K562 (cell line): ENCODE measurements at regions not wholly inside any gene's neighbourhood (a gene's known extent, or its start where the extent isn't known, plus 50 kb on each side); places are given as distances from the start of the nearest gene placed in this dataset.

Source experiments
- ATAC-seq: fragments of 200-7000 bp; cut with Tn5 transposase; 3 replicates; pipeline ENCODE4 v1.9.1; 2020; ENCODE audit warnings: moderate library complexity
- BruUV-seq: library from RNA; stranded (reverse); fragments of 400-500 nt; replicated peaks from 2 replicates; lab custom pipeline; 2021; lab: Mats Ljungman, UMichigan
- CTCF ChIA-PET: fragments of 300-600 bp; formaldehyde crosslinking; extraction: SDS; loops from one replicate; lab custom pipeline; 2021; ENCODE audit warnings: low intra/inter-chr PET ratio; lab: Yijun Ruan, JAX
- POLR2A ChIA-PET: fragments of 300-600, 350-650 bp; sonication (Branson Sonifier 250); formaldehyde crosslinking; extraction: SDS; loops from one replicate; lab custom pipeline; 2021; ENCODE audit warnings: antibody characterized with exemption, inconsistent platforms; lab: Yijun Ruan, JAX
- DNase-seq, 4 experiments: peaks; one replicate each; pipeline versions ENCODE4 v3.0.0 to v3.0.0-alpha.2; 2011 to 2018; ENCODE audit warnings: low spot score in 3 of 4, mixed read lengths in 3 of 4; ENCODE audit errors: extremely low read depth in 1 of 4
- FAIRE-seq: peaks from 2 replicates; lab custom pipeline; 2011; peaks lifted over from hg19 to GRCh38; lab: Jason Lieb, UNC
- H2AFZ ChIP-seq: 2 replicates; pipeline ENCODE4 v1.6.0; 2011; ENCODE audit warnings: low read depth, low read length, control low read depth, inconsistent platforms
- H3K27ac ChIP-seq: fragments of 200-600 bp; 3 replicates; pipeline ENCODE4 v1.8.0; 2011; ENCODE audit warnings: low read depth, mild to moderate bottlenecking, control low read depth, inconsistent platforms, low read length, moderate library complexity, mixed read lengths; ENCODE audit errors: extremely low read depth
- H3K27me3 ChIP-seq, 2 experiments: fragments of 300-600 bp in 1 of 2; 2 replicates in 1 of 2; 3 replicates in 1 of 2; pipeline versions ENCODE4 v1.6.0 to v1.8.0; 2011; ENCODE audit warnings: inconsistent platforms in 2 of 2, low read length in 2 of 2, mild to moderate bottlenecking in 1 of 2, mixed read lengths in 1 of 2, moderate library complexity in 1 of 2; ENCODE audit not compliant: control insufficient read depth in 2 of 2, insufficient read depth in 2 of 2
- H3K36me3 ChIP-seq: fragments of 300-600 bp; 3 replicates; pipeline ENCODE4 v1.8.0; 2011; ENCODE audit warnings: mild to moderate bottlenecking, low read length, inconsistent platforms; ENCODE audit not compliant: control insufficient read depth, insufficient read depth
- H3K4me1 ChIP-seq, 2 experiments: fragments of 200-600 bp in 1 of 2; replicated peaks in 1 of 2; 2 replicates in 1 of 2; 3 replicates in 1 of 2; pipeline versions ENCODE4 v1.5.1 to v1.8.0; 2011; ENCODE audit warnings: inconsistent platforms in 2 of 2, low read length in 2 of 2, mild to moderate bottlenecking in 1 of 2, mixed read lengths in 1 of 2, moderate library complexity in 1 of 2; ENCODE audit not compliant: control insufficient read depth in 2 of 2, insufficient read depth in 2 of 2
- H3K4me2 ChIP-seq: 2 replicates; pipeline ENCODE4 v1.6.1; 2011; ENCODE audit warnings: low read length, control low read depth, inconsistent platforms, mixed read lengths; ENCODE audit not compliant: insufficient read depth
- H3K4me3 ChIP-seq: fragments of 200-600 bp; sonication (generic), shearing (Covaris generic); 2 replicates; pipeline ENCODE4 v1.5.1; 2016; ENCODE audit warnings: control low read depth, inconsistent platforms
- H3K79me2 ChIP-seq: fragments of 200-600 bp; 3 replicates; pipeline ENCODE4 v1.8.0; 2011; ENCODE audit warnings: low read length, inconsistent platforms; ENCODE audit not compliant: control insufficient read depth, insufficient read depth
- H3K9ac ChIP-seq, 2 experiments: 2 replicates each; pipeline versions ENCODE4 v1.6.0 to v1.6.1; 2011; ENCODE audit warnings: low read depth in 2 of 2, low read length in 2 of 2, control low read depth in 1 of 2, inconsistent platforms in 1 of 2, mild to moderate bottlenecking in 1 of 2, mixed read lengths in 1 of 2; ENCODE audit not compliant: insufficient read depth in 1 of 2
- H3K9me1 ChIP-seq: one replicate; pipeline ENCODE4 v1.6.0; 2011; ENCODE audit warnings: inconsistent platforms, mild to moderate bottlenecking, low read length, moderate library complexity; ENCODE audit not compliant: control insufficient read depth, insufficient read depth
- H3K9me3 ChIP-seq: replicated peaks from 2 replicates; pipeline ENCODE4 v1.5.1; 2011; ENCODE audit warnings: low read depth, low read length, inconsistent platforms; ENCODE audit not compliant: control insufficient read depth, insufficient read depth
- H4K20me1 ChIP-seq: replicated peaks from 2 replicates; pipeline ENCODE4 v1.6.1; 2011; ENCODE audit warnings: low read length, inconsistent platforms, mixed read lengths; ENCODE audit not compliant: control insufficient read depth, insufficient read depth
- CCAR2 ChIP-seq: fragments of 200-400 bp; formaldehyde crosslinking; IDR thresholded peaks from 2 replicates; pipeline ENCODE4 v1.6.1; 2017; ENCODE audit warnings: mild to moderate bottlenecking, low read depth, low read length
- CREBBP ChIP-seq: IDR thresholded peaks from one replicate; pipeline ENCODE4 v1.6.1; 2012; ENCODE audit warnings: low read depth, mild to moderate bottlenecking, control low read depth, inconsistent platforms, low read length
- EGR1 ChIP-seq: fragments of 450-650 bp; conservative IDR thresholded peaks from 2 replicates; pipeline ENCODE4 v1.6.1; 2017; ENCODE audit warnings: mild to moderate bottlenecking
- ESRRA ChIP-seq: fragments of 450-650 bp; IDR thresholded peaks from 2 replicates; pipeline ENCODE4 v1.6.1; 2014; ENCODE audit warnings: low read depth, mild to moderate bottlenecking, moderate library complexity, borderline replicate concordance
- GTF2F1 ChIP-seq: IDR thresholded peaks from 2 replicates; pipeline ENCODE4 v1.6.1; 2011; ENCODE audit warnings: low read depth, low read length, improper control_type of control experiment
- ILK ChIP-seq: fragments of 450-650 bp; IDR thresholded peaks from 2 replicates; pipeline ENCODE4 v1.6.1; 2016; ENCODE audit warnings: missing genetic modification characterization, low read depth, mild to moderate bottlenecking, missing compliant biosample characterization, moderate library complexity, borderline replicate concordance
- KDM2B ChIP-seq: fragments of 250-450 bp; sonication (Bioruptor Pico); IDR thresholded peaks from 2 replicates; pipeline ENCODE4 v1.8.0; 2021; ENCODE audit warnings: mild to moderate bottlenecking, moderate library complexity
- NFIC ChIP-seq: fragments of 450-650 bp; IDR thresholded peaks from 2 replicates; pipeline ENCODE4 v1.6.1; 2017; ENCODE audit warnings: mild to moderate bottlenecking, inconsistent platforms
- TCF7 ChIP-seq: sonication (generic); IDR thresholded peaks from 2 replicates; pipeline ENCODE4 v1.6.1; 2016; ENCODE audit warnings: antibody characterized with exemption, borderline replicate concordance
- TRIM24 ChIP-seq, 2 experiments: fragments of 450-650 bp; IDR thresholded peaks; 2 replicates each; pipeline ENCODE4 v1.6.1; 2016
- ZNF12 ChIP-seq: sonication (generic); formaldehyde crosslinking; IDR thresholded peaks from 2 replicates; pipeline ENCODE4 v1.4.0; 2020; ENCODE audit warnings: mild to moderate bottlenecking, missing genetic modification reagents
- ZNF134 ChIP-seq: fragments of 250-450 bp; sonication (Bioruptor Pico); conservative IDR thresholded peaks from 2 replicates; pipeline ENCODE4 v1.4.0; 2020
- ZNF140 ChIP-seq: fragments of 250-450 bp; sonication (Bioruptor Pico); IDR thresholded peaks from 2 replicates; pipeline ENCODE4 v1.8.0; 2021; ENCODE audit warnings: moderate library complexity, mild to moderate bottlenecking, inconsistent platforms
- ZNF695 ChIP-seq: fragments of 450-650 bp; formaldehyde crosslinking; IDR thresholded peaks from 2 replicates; pipeline ENCODE4 v1.4.0; 2020; ENCODE audit warnings: mild to moderate bottlenecking, moderate library complexity
- in situ Hi-C: fragments of 300-500 bp; cut with MboI; formaldehyde crosslinking; loops from 4 replicates; pipeline ENCODE4 v1.15.0; 2018; ENCODE audit warnings: inconsistent platforms, mixed read lengths
- intact Hi-C: fragments of 100-400 bp; cut with micrococcal nuclease; formaldehyde crosslinking; loops from 2 replicates; pipeline ENCODE4 v1.14.2; 2022
- TF ChIP-seq, protein P1 (sequence below): sonication (generic); formaldehyde crosslinking; IDR thresholded peaks from 2 replicates; pipeline ENCODE4 v1.8.1; 2023; ENCODE audit warnings: mild to moderate bottlenecking, missing genetic modification reagents
- TF ChIP-seq, protein P2 (sequence below): fragments of 250-450 bp; sonication (Bioruptor Pico); IDR thresholded peaks from 2 replicates; pipeline ENCODE4 v1.5.0; 2020; ENCODE audit warnings: mild to moderate bottlenecking, borderline replicate concordance

DNA sequence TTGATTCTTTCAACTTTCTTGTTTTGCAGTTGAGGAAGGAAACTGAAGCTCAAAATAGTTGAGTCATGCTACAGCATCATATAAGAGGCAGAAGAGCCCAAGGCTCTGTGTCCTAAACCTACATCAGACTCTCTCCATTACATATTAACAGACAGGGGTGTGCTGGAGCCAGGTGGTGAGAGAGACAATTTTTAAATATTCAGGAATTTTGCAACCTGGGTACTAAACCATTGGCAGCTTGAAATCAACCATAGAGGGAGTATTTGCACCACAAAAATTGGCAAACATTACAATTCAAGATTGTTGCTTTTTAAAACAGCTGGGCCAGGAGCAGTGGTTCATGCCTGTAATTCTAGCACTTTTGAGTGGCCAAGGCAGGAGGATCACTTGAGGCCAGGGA lies 65.8 kb upstream of the SOX4 start:
- no peak for FAIRE-seq

More for the DNA sequence above, 65.8 kb upstream of the SOX4 start:
- TF ChIP-seq NFIC (no peak), TCF7 (no peak), ILK (no peak), KDM2B (no peak), ESRRA (no peak), ZNF134 (CRISPR knock-in tag) (no peak), ZNF140 (no peak), CCAR2 (no peak), EGR1 (no peak), CREBBP (no peak), TRIM24 (IDR thresholded peaks at IDR 0.05) (no peak), GTF2F1 (no peak), ZNF12 (CRISPR knock-in tag) (no peak), ZNF695 (CRISPR knock-in tag) (no peak)
- TF ChIP-seq, protein P1, sequence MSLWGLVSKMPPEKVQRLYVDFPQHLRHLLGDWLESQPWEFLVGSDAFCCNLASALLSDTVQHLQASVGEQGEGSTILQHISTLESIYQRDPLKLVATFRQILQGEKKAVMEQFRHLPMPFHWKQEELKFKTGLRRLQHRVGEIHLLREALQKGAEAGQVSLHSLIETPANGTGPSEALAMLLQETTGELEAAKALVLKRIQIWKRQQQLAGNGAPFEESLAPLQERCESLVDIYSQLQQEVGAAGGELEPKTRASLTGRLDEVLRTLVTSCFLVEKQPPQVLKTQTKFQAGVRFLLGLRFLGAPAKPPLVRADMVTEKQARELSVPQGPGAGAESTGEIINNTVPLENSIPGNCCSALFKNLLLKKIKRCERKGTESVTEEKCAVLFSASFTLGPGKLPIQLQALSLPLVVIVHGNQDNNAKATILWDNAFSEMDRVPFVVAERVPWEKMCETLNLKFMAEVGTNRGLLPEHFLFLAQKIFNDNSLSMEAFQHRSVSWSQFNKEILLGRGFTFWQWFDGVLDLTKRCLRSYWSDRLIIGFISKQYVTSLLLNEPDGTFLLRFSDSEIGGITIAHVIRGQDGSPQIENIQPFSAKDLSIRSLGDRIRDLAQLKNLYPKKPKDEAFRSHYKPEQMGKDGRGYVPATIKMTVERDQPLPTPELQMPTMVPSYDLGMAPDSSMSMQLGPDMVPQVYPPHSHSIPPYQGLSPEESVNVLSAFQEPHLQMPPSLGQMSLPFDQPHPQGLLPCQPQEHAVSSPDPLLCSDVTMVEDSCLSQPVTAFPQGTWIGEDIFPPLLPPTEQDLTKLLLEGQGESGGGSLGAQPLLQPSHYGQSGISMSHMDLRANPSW, result no peak
- TF ChIP-seq, protein P2, sequence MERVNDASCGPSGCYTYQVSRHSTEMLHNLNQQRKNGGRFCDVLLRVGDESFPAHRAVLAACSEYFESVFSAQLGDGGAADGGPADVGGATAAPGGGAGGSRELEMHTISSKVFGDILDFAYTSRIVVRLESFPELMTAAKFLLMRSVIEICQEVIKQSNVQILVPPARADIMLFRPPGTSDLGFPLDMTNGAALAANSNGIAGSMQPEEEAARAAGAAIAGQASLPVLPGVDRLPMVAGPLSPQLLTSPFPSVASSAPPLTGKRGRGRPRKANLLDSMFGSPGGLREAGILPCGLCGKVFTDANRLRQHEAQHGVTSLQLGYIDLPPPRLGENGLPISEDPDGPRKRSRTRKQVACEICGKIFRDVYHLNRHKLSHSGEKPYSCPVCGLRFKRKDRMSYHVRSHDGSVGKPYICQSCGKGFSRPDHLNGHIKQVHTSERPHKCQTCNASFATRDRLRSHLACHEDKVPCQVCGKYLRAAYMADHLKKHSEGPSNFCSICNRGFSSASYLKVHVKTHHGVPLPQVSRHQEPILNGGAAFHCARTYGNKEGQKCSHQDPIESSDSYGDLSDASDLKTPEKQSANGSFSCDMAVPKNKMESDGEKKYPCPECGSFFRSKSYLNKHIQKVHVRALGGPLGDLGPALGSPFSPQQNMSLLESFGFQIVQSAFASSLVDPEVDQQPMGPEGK (CRISPR knock-in tag), result no peak
- Histone ChIP-seq H3K9me1 (no peaks in the 10 kb centered on the region), H3K79me2 (no peaks in the 10 kb centered on the region), H2AFZ (no peak overlapping the region), H3K9ac (no peak overlapping the region), H3K4me2 (no peak overlapping the region), H3K4me1 (no peaks in the 10 kb centered on the region), H3K4me3 (no peak overlapping the region), H3K27ac (no peak overlapping the region), H3K36me3 (no peaks in the 10 kb centered on the region), H3K27me3 (peaks cover 11 to 12% of the 10 kb centered on the region in 2 experiments; a peak in 4 of 5 replicates), H3K9me3 (no peaks in the 10 kb centered on the region), H4K20me1 (no peaks in the 10 kb centered on the region)
- CTCF ChIA-PET, result no interaction called here
- POLR2A ChIA-PET, result interaction anchor here (0.7 to 1.2 kb wide), 2 partner anchors 61 to 515 kb away, joined by 3 read pairs; no protein-coding TSS in a partner anchor
- BruUV-seq, result no TSS peak
- intact Hi-C loops, result no loop called here
- in situ Hi-C loops, result no loop called here
- no peak for DNase-seq
- ATAC-seq, result no peak
